ENCODE measurements at regions not wholly inside any gene's neighbourhood (a gene's known extent, or its start where the extent isn't known, plus 50 kb on each side); places are given as distances from the start of the nearest gene placed in this dataset.

- Histone ChIP-seq H3K9ac (no peak overlapping the region), H3K79me2 (ENCODE audit: insufficient read depth, low read depth) (no peaks in the 10 kb centered on the region), H2AFZ (ENCODE audit: low read depth) (no peak overlapping the region), H3K36me3 (ENCODE audit: insufficient read depth) (no peaks in the 10 kb centered on the region), H3K4me2 (no peak overlapping the region), H4K20me1 (ENCODE audit: insufficient read depth) (no peaks in the 10 kb centered on the region), H3K4me3 (IDR thresholded peaks at IDR 0.05; ENCODE audit: insufficient read depth, low read depth, low read length) (no peak overlapping the region), H3K27me3 (ENCODE audit: insufficient read depth, low read depth) (no peaks in the 10 kb centered on the region), H3K4me1 (ENCODE audit: low read depth, poor library complexity, severe bottlenecking) (peaks cover 8% of the 10 kb centered on the region), H3K27ac (no peak overlapping the region)
- no peak for TF ChIP-seq CTCF (conservative IDR thresholded peaks at IDR 0.05; ENCODE audit: low read depth, low read length)
Observed at GRCh38 chr11:33608386-33608785, 92.2 kb downstream of the C11orf91 start.

- Histone ChIP-seq H3K4me3 (IDR thresholded peaks at IDR 0.05; ENCODE audit: insufficient read depth, low read depth, low read length) (no peak overlapping the region), H3K36me3 (ENCODE audit: insufficient read depth) (no peaks in the 10 kb centered on the region), H4K20me1 (ENCODE audit: insufficient read depth) (no peaks in the 10 kb centered on the region), H3K4me2 (no peak overlapping the region), H3K9ac (no peak overlapping the region), H3K79me2 (ENCODE audit: insufficient read depth, low read depth) (no peaks in the 10 kb centered on the region), H3K4me1 (ENCODE audit: low read depth, poor library complexity, severe bottlenecking) (peaks cover 4% of the 10 kb centered on the region), H2AFZ (ENCODE audit: low read depth) (no peak overlapping the region), H3K27me3 (ENCODE audit: insufficient read depth, low read depth) (no peaks in the 10 kb centered on the region), H3K27ac (no peak overlapping the region)
- no peak for TF ChIP-seq CTCF (conservative IDR thresholded peaks at IDR 0.05; ENCODE audit: low read depth, low read length)
Observed at GRCh38 chr11:33606762-33607161, 93.9 kb downstream of the C11orf91 start.

DNA sequence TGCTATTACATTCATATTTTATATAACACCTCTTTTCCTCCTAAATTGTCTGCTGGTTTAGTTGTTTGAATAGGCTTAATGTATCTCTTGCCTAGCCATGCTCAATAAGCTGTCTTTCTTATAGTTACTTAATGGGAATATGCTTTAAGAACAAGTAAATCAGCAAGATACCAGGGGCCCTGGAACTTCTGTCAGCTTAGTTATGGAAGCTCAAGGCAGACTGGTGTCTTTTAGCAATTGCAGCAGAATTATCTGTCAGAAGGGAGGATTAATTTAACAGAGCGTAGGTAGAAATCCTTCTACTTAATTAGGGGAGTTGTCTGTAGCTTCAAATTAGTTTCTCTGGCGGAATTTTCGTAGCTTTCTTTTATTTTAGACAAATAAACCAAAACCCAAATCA, 94.9 kb downstream of the C11orf91 start:
- Histone ChIP-seq H3K4me1 (ENCODE audit: low read depth, poor library complexity, severe bottlenecking) (no peaks in the 10 kb centered on the region), H3K27me3 (ENCODE audit: insufficient read depth, low read depth) (no peaks in the 10 kb centered on the region), H3K4me3 (IDR thresholded peaks at IDR 0.05; ENCODE audit: insufficient read depth, low read depth, low read length) (no peak overlapping the region), H2AFZ (ENCODE audit: low read depth) (no peak overlapping the region), H3K36me3 (ENCODE audit: insufficient read depth) (no peaks in the 10 kb centered on the region), H3K4me2 (no peak overlapping the region), H3K27ac (no peak overlapping the region), H3K79me2 (ENCODE audit: insufficient read depth, low read depth) (no peaks in the 10 kb centered on the region), H3K9ac (no peak overlapping the region), H4K20me1 (ENCODE audit: insufficient read depth) (no peaks in the 10 kb centered on the region)
- no peak for TF ChIP-seq CTCF (conservative IDR thresholded peaks at IDR 0.05; ENCODE audit: low read depth, low read length)

- no peaks in the 10 kb centered on the region for H3K79me2 ChIP-seq (ENCODE audit: insufficient read depth, low read depth)
- no peaks in the 10 kb centered on the region for H3K36me3 ChIP-seq (ENCODE audit: insufficient read depth)
- H3K4me2 ChIP-seq, result no peak overlapping the region
- H3K4me1 ChIP-seq (ENCODE audit: low read depth, poor library complexity, severe bottlenecking), result no peaks in the 10 kb centered on the region
- TF ChIP-seq CTCF (conservative IDR thresholded peaks at IDR 0.05; ENCODE audit: low read depth, low read length), result no peak
- no peak overlapping the region for H3K9ac ChIP-seq
- H2AFZ ChIP-seq (ENCODE audit: low read depth), result no peak overlapping the region
- no peak overlapping the region for H3K27ac ChIP-seq
- H3K4me3 ChIP-seq (IDR thresholded peaks at IDR 0.05; ENCODE audit: insufficient read depth, low read depth, low read length), result no peak overlapping the region
- no peaks in the 10 kb centered on the region for H3K27me3 ChIP-seq (ENCODE audit: insufficient read depth, low read depth)
- no peaks in the 10 kb centered on the region for H4K20me1 ChIP-seq (ENCODE audit: insufficient read depth)
Observed at GRCh38 chr11:33598426-33599069, 102.1 kb downstream of the C11orf91 start.
